Esophagus muscularis mucosa (tissue), 4 donors: ENCODE measurements at regions not wholly inside any gene's neighbourhood (a gene's known extent, or its start where the extent isn't known, plus 50 kb on each side); places are given as distances from the start of the nearest gene placed in this dataset.

ENCODE experiments used
- DNase-seq: peaks from one replicate; pipeline ENCODE4 v3.0.0-alpha.2; 2017; ENCODE audit errors: extremely low spot score
- H3K27ac ChIP-seq, 4 donors: fragments of 200-600 bp; sonication (generic); replicated peaks in 1 of 4; 1 replicate in 3 of 4; 2 replicates in 1 of 4; pipeline ENCODE4 v1.5.1; 2016 to 2019; ENCODE audit warnings: mild to moderate bottlenecking in 1 of 4
- H3K27me3 ChIP-seq, 4 donors: fragments of 200-600 bp; sonication (generic); one replicate each; pipeline versions ENCODE4 v1.5.1 to v1.6.0; 2016 to 2019
- H3K36me3 ChIP-seq, 4 donors: fragments of 200-600 bp; sonication (generic); one replicate each; pipeline ENCODE4 v1.5.1; 2016 to 2019
- H3K4me1 ChIP-seq, 4 donors: fragments of 200-600 bp; sonication (generic); one replicate each; pipeline ENCODE4 v1.5.1; 2016 to 2019
- H3K4me3 ChIP-seq, 4 donors: fragments of 200-600 bp; sonication (generic); 1 replicate in 2 of 4; 2 replicates in 2 of 4; pipeline ENCODE4 v1.5.1; 2016 to 2019; ENCODE audit warnings: mild to moderate bottlenecking in 4 of 4, moderate library complexity in 1 of 4
- H3K9me3 ChIP-seq, 4 donors: fragments of 200-600 bp; sonication (generic); 1 replicate in 3 of 4; 2 replicates in 1 of 4; pipeline ENCODE4 v1.5.1; 2016 to 2019
- EP300 ChIP-seq: sonication (generic); formaldehyde crosslinking; IDR thresholded peaks from one replicate; pipeline ENCODE4 v1.6.1; 2017; ENCODE audit warnings: antibody characterized with exemption
- POLR2A ChIP-seq: fragments of 450-650 bp; IDR thresholded peaks from one replicate; pipeline ENCODE4 v1.6.1; 2017; ENCODE audit warnings: antibody characterized with exemption, moderate library complexity, mild to moderate bottlenecking, low read depth
- POLR2AphosphoS5 ChIP-seq, 2 donors: sonication (generic); formaldehyde crosslinking; IDR thresholded peaks; one replicate each; pipeline ENCODE4 v1.6.1; 2017; ENCODE audit warnings: antibody characterized with exemption in 2 of 2
- WGBS: methylation state at CpG from one replicate; pipeline ENCODE4 v1.1.5; 2018; 5-methylcytosine and 5-hydroxymethylcytosine counted together
- intact Hi-C: fragments of 100-400 bp; cut with DNase I; formaldehyde crosslinking; loops from one replicate; pipeline ENCODE4 v1.15.1; 2023
- TF ChIP-seq, protein P1 (sequence below), 3 experiments: fragments of 200-600 bp in 2 of 3; fragments of 450-650 bp in 1 of 3; sonication (generic) in 2 of 3; IDR thresholded peaks; one replicate each; pipeline ENCODE4 v1.5.1; 2017 to 2019; ENCODE audit warnings: antibody characterized with exemption in 3 of 3, mild to moderate bottlenecking in 2 of 3, moderate library complexity in 1 of 3

DNA sequence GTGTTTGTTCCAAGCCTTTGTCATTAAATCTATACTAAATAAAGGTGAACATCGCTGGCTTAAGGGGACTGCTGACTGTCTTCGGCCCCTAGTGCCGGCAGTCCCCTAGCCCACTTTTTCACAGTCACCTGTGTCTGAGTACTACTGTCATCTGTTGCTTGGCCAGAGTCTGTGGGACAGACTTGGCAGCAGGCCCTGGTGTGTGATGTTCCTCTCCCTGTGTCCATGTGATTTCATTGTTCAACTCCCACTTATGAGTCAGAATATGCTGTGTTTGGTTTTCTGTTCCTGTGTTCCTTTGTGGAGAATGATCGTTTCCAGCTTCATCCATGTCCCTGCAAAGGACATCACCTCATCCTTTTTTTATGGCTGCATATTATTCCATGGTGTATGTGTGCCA, 133.4 kb downstream of the HAO1 start:
- H3K9me3 ChIP-seq, result peaks cover 0 to 8% (median 5%) of the 10 kb centered on the region in 4 donors
- H3K36me3 ChIP-seq, result no peaks in the 10 kb centered on the region
- no peak overlapping the region for H3K27ac ChIP-seq
- H3K27me3 ChIP-seq, result no peaks in the 10 kb centered on the region
- no peaks in the 10 kb centered on the region for H3K4me1 ChIP-seq
- intact Hi-C loops, result no loop called here
- DNase-seq, result no peak
- no peak overlapping the region for H3K4me3 ChIP-seq
- no peak for TF ChIP-seq POLR2AphosphoS5 (IDR thresholded peaks at IDR 0.05)
- no peak for TF ChIP-seq POLR2A
- TF ChIP-seq, protein P1, sequence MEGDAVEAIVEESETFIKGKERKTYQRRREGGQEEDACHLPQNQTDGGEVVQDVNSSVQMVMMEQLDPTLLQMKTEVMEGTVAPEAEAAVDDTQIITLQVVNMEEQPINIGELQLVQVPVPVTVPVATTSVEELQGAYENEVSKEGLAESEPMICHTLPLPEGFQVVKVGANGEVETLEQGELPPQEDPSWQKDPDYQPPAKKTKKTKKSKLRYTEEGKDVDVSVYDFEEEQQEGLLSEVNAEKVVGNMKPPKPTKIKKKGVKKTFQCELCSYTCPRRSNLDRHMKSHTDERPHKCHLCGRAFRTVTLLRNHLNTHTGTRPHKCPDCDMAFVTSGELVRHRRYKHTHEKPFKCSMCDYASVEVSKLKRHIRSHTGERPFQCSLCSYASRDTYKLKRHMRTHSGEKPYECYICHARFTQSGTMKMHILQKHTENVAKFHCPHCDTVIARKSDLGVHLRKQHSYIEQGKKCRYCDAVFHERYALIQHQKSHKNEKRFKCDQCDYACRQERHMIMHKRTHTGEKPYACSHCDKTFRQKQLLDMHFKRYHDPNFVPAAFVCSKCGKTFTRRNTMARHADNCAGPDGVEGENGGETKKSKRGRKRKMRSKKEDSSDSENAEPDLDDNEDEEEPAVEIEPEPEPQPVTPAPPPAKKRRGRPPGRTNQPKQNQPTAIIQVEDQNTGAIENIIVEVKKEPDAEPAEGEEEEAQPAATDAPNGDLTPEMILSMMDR (IDR thresholded peaks at IDR 0.05), result no peak
- TF ChIP-seq EP300, result no peak
- 82% methylated on average over 4 of the region's 4 CpGs for WGBS

DNA sequence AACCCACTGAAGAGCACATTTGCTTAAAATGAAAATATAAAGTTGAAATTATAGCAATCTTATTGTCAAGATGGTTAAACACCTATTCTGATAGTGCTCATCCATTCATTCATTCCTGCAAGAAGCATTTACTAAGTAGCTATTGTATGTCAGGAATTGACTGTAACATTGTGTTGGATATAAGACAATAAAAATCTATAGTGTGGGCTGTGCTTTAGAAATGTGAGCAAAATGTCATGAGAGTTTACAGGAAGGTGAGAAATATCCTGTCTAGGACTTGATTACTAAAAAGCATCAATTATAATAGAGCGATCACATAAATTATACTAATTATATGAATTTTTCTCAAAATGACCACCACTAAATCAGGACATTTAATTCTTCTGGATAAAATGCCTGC, 123.0 kb downstream of the HAO1 start:
- H3K27ac ChIP-seq, result no peak overlapping the region
- intact Hi-C loops, result no loop called here
- 96% methylated on average over 1 of the region's 1 CpG for WGBS
- DNase-seq, result no peak
- no peaks in the 10 kb centered on the region for H3K36me3 ChIP-seq
- H3K27me3 ChIP-seq, result no peaks in the 10 kb centered on the region
- TF ChIP-seq POLR2A (no peak), EP300 (no peak), POLR2AphosphoS5 (IDR thresholded peaks at IDR 0.05) (no peak)
- TF ChIP-seq, protein P1 (IDR thresholded peaks at IDR 0.05), result no peak
- H3K4me3 ChIP-seq, result no peak overlapping the region
- H3K9me3 ChIP-seq, result peaks cover 0 to 5% (median 0%) of the 10 kb centered on the region in 4 donors
- no peaks in the 10 kb centered on the region for H3K4me1 ChIP-seq

GRCh38 chr20:7818477-7818876, 121.8 kb downstream of the HAO1 start:
- no peaks in the 10 kb centered on the region for H3K4me1 ChIP-seq
- 93% methylated on average over 1 of the region's 1 CpG for WGBS
- H3K9me3 ChIP-seq, result peaks cover 0 to 5% (median 0%) of the 10 kb centered on the region in 4 donors
- no peak for TF ChIP-seq POLR2A
- no peak for TF ChIP-seq EP300
- TF ChIP-seq, protein P1 (IDR thresholded peaks at IDR 0.05), result no peak
- no peak for TF ChIP-seq POLR2AphosphoS5 (IDR thresholded peaks at IDR 0.05)
- no peak overlapping the region for H3K27ac ChIP-seq
- H3K27me3 ChIP-seq, result no peaks in the 10 kb centered on the region
- H3K36me3 ChIP-seq, result no peaks in the 10 kb centered on the region
- intact Hi-C loops, result no loop called here
- DNase-seq, result no peak
- no peak overlapping the region for H3K4me3 ChIP-seq

GRCh38 chr20:7820897-7821296, 119.4 kb downstream of the HAO1 start:
- no peaks in the 10 kb centered on the region for H3K9me3 ChIP-seq
- TF ChIP-seq POLR2A (no peak), EP300 (no peak), POLR2AphosphoS5 (IDR thresholded peaks at IDR 0.05) (no peak)
- TF ChIP-seq, protein P1 (IDR thresholded peaks at IDR 0.05), result no peak
- intact Hi-C loops, result no loop called here

DNA sequence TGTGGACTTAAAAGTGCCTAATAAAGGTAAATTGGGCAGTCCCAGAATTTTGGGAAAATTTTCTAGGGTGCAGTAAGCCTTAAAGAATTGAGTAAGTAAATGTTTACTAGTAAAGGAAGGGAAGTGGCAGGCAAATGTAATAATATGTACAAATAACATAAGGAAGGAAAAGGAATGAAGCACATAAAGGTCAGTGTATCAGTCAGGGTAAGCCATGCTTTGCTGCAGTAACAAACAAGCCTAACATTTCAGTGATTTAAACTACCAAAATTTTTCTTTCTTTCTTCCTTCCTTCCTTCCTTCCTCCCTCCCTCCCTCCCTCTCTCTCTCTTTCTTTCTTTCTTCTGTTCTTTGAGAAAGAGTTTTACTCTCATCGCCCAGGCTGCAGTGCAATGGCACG, 117.5 kb downstream of the HAO1 start:
- Histone ChIP-seq H3K36me3 (no peaks in the 10 kb centered on the region), H3K4me1 (peaks cover 0 to 2% (median 0%) of the 10 kb centered on the region in 4 donors), H3K27me3 (no peaks in the 10 kb centered on the region), H3K4me3 (no peak overlapping the region), H3K9me3 (no peaks in the 10 kb centered on the region), H3K27ac (no peak overlapping the region)
- TF ChIP-seq, protein P1 (IDR thresholded peaks at IDR 0.05), result no peak
- TF ChIP-seq POLR2A (no peak), POLR2AphosphoS5 (IDR thresholded peaks at IDR 0.05) (no peak), EP300 (no peak)
- no peak for DNase-seq
- 100% methylated on average over 2 of the region's 2 CpGs for WGBS
- intact Hi-C loops, result no loop called here

More at GRCh38 chr20:7820897-7821296, 119.4 kb downstream of the HAO1 start:
- WGBS, result 87% methylated on average over 4 of the region's 4 CpGs
- H3K4me3 ChIP-seq, result no peak overlapping the region
- no peaks in the 10 kb centered on the region for H3K4me1 ChIP-seq
- no peak for DNase-seq
- H3K36me3 ChIP-seq, result no peaks in the 10 kb centered on the region
- H3K27ac ChIP-seq, result no peak overlapping the region
- no peaks in the 10 kb centered on the region for H3K27me3 ChIP-seq
